Kasumi-1 (cell line): ENCODE measurements at regions not wholly inside any gene's neighbourhood (a gene's known extent, or its start where the extent isn't known, plus 50 kb on each side); places are given as distances from the start of the nearest gene placed in this dataset.

Experiments
- DNase-seq, 2 experiments: peaks; one replicate each; lab custom pipeline; 2025; lab: John Stamatoyannopoulos, UW

- DNase-seq = no peak
Measured at GRCh38 chr6:167049275-167049674, 50.1 kb downstream of the CEP43 start.

- DNase-seq = no peak
Measured at GRCh38 chr6:167050903-167051302, 51.7 kb downstream of the CEP43 start.

- DNase-seq = no peak
Measured at GRCh38 chr6:167053895-167054530, 54.8 kb downstream of the CEP43 start.

GRCh38 chr6:167054987-167055386, 55.8 kb downstream of the CEP43 start:
- DNase-seq = no peak

- DNase-seq = peak; percentile 85 to 88
Measured at GRCh38 chr6:167056370-167056769, 57.2 kb downstream of the CEP43 start.

- no peak for DNase-seq
Measured at GRCh38 chr6:167058261-167058660, 59.1 kb downstream of the CEP43 start.
